HG03439 (cell line): ENCODE measurements at regions not wholly inside any gene's neighbourhood (a gene's known extent, or its start where the extent isn't known, plus 50 kb on each side); places are given as distances from the start of the nearest gene placed in this dataset.

Source experiments
- ATAC-seq: cut with Tn5 transposase; IDR thresholded peaks from one replicate; pipeline ENCODE4 v1.9.1; 2021; ENCODE audit warnings: mild to moderate bottlenecking, moderate library complexity; ENCODE audit not compliant: unreplicated experiment

GRCh38 chr1:80893115-80893514 is 907.6 kb upstream of the ADGRL2 start:
- ATAC-seq = no peak

- no peak for ATAC-seq
Measured at GRCh38 chr1:80892539-80892938, 908.2 kb upstream of the ADGRL2 start.

- ATAC-seq = no peak
Measured at GRCh38 chr1:80891871-80892270, 908.9 kb upstream of the ADGRL2 start.

GRCh38 chr1:80882553-80882952 is 918.2 kb upstream of the ADGRL2 start:
- ATAC-seq = no peak

GRCh38 chr1:80878343-80878742 is 922.4 kb upstream of the ADGRL2 start:
- no peak for ATAC-seq

- ATAC-seq = no peak
Measured at GRCh38 chr1:80876035-80876434, 924.7 kb upstream of the ADGRL2 start.

- ATAC-seq = no peak
Measured at GRCh38 chr1:80869299-80869698, 931.4 kb upstream of the ADGRL2 start.

GRCh38 chr1:80847904-80848303 is 952.8 kb upstream of the ADGRL2 start:
- no peak for ATAC-seq

GRCh38 chr1:80846966-80847365 is 953.8 kb upstream of the ADGRL2 start:
- no peak for ATAC-seq

- no peak for ATAC-seq
Measured at GRCh38 chr1:80842796-80843195, 957.9 kb upstream of the ADGRL2 start.

GRCh38 chr1:80841261-80841660 is 959.5 kb upstream of the ADGRL2 start:
- ATAC-seq = no peak

GRCh38 chr1:80837066-80837465 is 963.7 kb upstream of the ADGRL2 start:
- no peak for ATAC-seq

GRCh38 chr1:80836505-80836904 is 964.2 kb upstream of the ADGRL2 start:
- no peak for ATAC-seq

- ATAC-seq = no peak
Measured at GRCh38 chr1:80827666-80828065, 973.1 kb upstream of the ADGRL2 start.

- ATAC-seq = no peak
Measured at GRCh38 chr1:80825067-80825466, 975.7 kb upstream of the ADGRL2 start.

GRCh38 chr1:80818211-80818610 is 982.5 kb upstream of the ADGRL2 start:
- no peak for ATAC-seq

GRCh38 chr1:80807981-80808380 is 992.8 kb upstream of the ADGRL2 start:
- ATAC-seq = no peak

- no peak for ATAC-seq
Measured at GRCh38 chr1:80806431-80806830, 994.3 kb upstream of the ADGRL2 start.

GRCh38 chr1:80801695-80802094 is 999.0 kb upstream of the ADGRL2 start:
- ATAC-seq = no peak

- ATAC-seq = no peak
Measured at GRCh38 chr1:80799457-80799856, 1001.3 kb upstream of the ADGRL2 start.

- no peak for ATAC-seq
Measured at GRCh38 chr1:80779275-80779674, 1021.5 kb upstream of the ADGRL2 start.

- ATAC-seq = no peak
Measured at GRCh38 chr1:80778094-80778840, 1022.5 kb upstream of the ADGRL2 start.

GRCh38 chr1:80776266-80776665 is 1024.5 kb upstream of the ADGRL2 start:
- no peak for ATAC-seq
